Gastrocnemius medialis (tissue), 4 donors: ENCODE measurements at regions not wholly inside any gene's neighbourhood (a gene's known extent, or its start where the extent isn't known, plus 50 kb on each side); places are given as distances from the start of the nearest gene placed in this dataset.

Experiments
- POLR2A ChIP-seq, 2 donors: fragments of 450-650 bp; IDR thresholded peaks; one replicate each; pipeline ENCODE4 v1.6.1; 2017; ENCODE audit warnings: antibody characterized with exemption in 2 of 2, mild to moderate bottlenecking in 2 of 2, moderate library complexity in 2 of 2
- TF ChIP-seq, protein P1 (sequence below), 5 experiments: fragments of 450-650 bp in 3 of 5; fragments of 200-600 bp in 2 of 5; sonication (generic) in 2 of 5; IDR thresholded peaks in 4 of 5; conservative IDR thresholded peaks in 1 of 5; 1 replicate in 4 of 5; 2 replicates in 1 of 5; pipeline ENCODE4 v1.5.1; 2016 to 2019; ENCODE audit warnings: antibody characterized with exemption in 5 of 5, mild to moderate bottlenecking in 3 of 5, moderate library complexity in 3 of 5

DNA sequence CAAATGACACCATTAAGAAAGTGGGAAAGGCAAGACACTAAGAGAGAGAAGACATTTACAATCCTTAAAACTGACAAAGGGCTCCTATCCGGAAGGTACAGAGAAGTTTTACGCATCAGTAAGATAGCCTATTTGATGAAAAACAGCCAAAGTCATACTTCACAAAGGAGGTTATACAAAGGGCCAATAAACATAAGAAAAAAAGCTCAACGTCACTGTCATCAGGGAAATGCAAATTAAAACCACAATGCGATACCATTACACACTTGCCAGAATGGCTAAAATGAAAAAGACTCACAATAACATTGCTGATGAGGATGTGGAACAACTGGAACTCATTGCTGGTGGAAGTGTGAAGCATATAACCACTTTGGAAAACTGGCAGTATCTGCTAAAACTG lies 168.6 kb upstream of the FAR2 start:
- TF ChIP-seq, protein P1, sequence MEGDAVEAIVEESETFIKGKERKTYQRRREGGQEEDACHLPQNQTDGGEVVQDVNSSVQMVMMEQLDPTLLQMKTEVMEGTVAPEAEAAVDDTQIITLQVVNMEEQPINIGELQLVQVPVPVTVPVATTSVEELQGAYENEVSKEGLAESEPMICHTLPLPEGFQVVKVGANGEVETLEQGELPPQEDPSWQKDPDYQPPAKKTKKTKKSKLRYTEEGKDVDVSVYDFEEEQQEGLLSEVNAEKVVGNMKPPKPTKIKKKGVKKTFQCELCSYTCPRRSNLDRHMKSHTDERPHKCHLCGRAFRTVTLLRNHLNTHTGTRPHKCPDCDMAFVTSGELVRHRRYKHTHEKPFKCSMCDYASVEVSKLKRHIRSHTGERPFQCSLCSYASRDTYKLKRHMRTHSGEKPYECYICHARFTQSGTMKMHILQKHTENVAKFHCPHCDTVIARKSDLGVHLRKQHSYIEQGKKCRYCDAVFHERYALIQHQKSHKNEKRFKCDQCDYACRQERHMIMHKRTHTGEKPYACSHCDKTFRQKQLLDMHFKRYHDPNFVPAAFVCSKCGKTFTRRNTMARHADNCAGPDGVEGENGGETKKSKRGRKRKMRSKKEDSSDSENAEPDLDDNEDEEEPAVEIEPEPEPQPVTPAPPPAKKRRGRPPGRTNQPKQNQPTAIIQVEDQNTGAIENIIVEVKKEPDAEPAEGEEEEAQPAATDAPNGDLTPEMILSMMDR (IDR thresholded peaks at IDR 0.05 in 4 of 5, conservative IDR thresholded peaks at IDR 0.05 in 1 of 5): no peak
- no peak for TF ChIP-seq POLR2A (IDR thresholded peaks at IDR 0.05)
